HG02870 (cell line): ENCODE measurements at regions not wholly inside any gene's neighbourhood (a gene's known extent, or its start where the extent isn't known, plus 50 kb on each side); places are given as distances from the start of the nearest gene placed in this dataset.

Experiments
- ATAC-seq: cut with Tn5 transposase; IDR thresholded peaks from one replicate; pipeline ENCODE4 v1.9.1; 2021; ENCODE audit warnings: mild to moderate bottlenecking, moderate library complexity; ENCODE audit not compliant: unreplicated experiment

- ATAC-seq = no peak
These were observed 354.8 kb downstream of the ETS1 start for GRCh38 chr11:128232588-128232987.

GRCh38 chr11:128231845-128232410 is 355.4 kb downstream of the ETS1 start:
- no peak for ATAC-seq

- no peak for ATAC-seq
These were observed 359.9 kb downstream of the ETS1 start for GRCh38 chr11:128227466-128227865.

GRCh38 chr11:128226106-128226716 is 361.1 kb downstream of the ETS1 start:
- no peak for ATAC-seq

- ATAC-seq = no peak
These were observed 365.0 kb downstream of the ETS1 start for GRCh38 chr11:128222245-128222884.

GRCh38 chr11:128219731-128220120 is 367.6 kb downstream of the ETS1 start:
- no peak for ATAC-seq

GRCh38 chr11:128216198-128216597 is 371.2 kb downstream of the ETS1 start:
- ATAC-seq = no peak

GRCh38 chr11:128215238-128215882 is 372.0 kb downstream of the ETS1 start:
- ATAC-seq = no peak

GRCh38 chr11:128214263-128214662 is 373.1 kb downstream of the ETS1 start:
- ATAC-seq = no peak

- no peak for ATAC-seq
These were observed 373.9 kb downstream of the ETS1 start for GRCh38 chr11:128213461-128213860.

GRCh38 chr11:128212324-128212723 is 375.0 kb downstream of the ETS1 start:
- no peak for ATAC-seq

GRCh38 chr11:128210148-128210940 is 377.0 kb downstream of the ETS1 start:
- no peak for ATAC-seq

GRCh38 chr11:128209138-128209435 is 378.3 kb downstream of the ETS1 start:
- no peak for ATAC-seq

- ATAC-seq = no peak
These were observed 378.8 kb downstream of the ETS1 start for GRCh38 chr11:128208329-128209137.

- no peak for ATAC-seq
These were observed 379.5 kb downstream of the ETS1 start for GRCh38 chr11:128207861-128208321.

GRCh38 chr11:128206461-128206860 is 380.9 kb downstream of the ETS1 start:
- no peak for ATAC-seq

- no peak for ATAC-seq
These were observed 381.6 kb downstream of the ETS1 start for GRCh38 chr11:128205796-128206195.

GRCh38 chr11:128204898-128205297 is 382.5 kb downstream of the ETS1 start:
- ATAC-seq = no peak

- ATAC-seq = no peak
These were observed 385.6 kb downstream of the ETS1 start for GRCh38 chr11:128201801-128202200.

- ATAC-seq = no peak
These were observed 386.3 kb downstream of the ETS1 start for GRCh38 chr11:128201009-128201408.
